GM21526 (cell line): ENCODE measurements at regions not wholly inside any gene's neighbourhood (a gene's known extent, or its start where the extent isn't known, plus 50 kb on each side); places are given as distances from the start of the nearest gene placed in this dataset.

ENCODE experiments used
- ATAC-seq: cut with Tn5 transposase; IDR thresholded peaks from one replicate; pipeline ENCODE4 v1.9.1; 2021; ENCODE audit warnings: moderate library complexity; ENCODE audit not compliant: unreplicated experiment, low FRiP score

GRCh38 chr4:152118819-152119553, 358.2 kb upstream of the GATB start:
- ATAC-seq, result no peak

- no peak for ATAC-seq
Measured at GRCh38 chr4:152117933-152118507, 357.2 kb upstream of the GATB start.

- ATAC-seq, result no peak
Measured at GRCh38 chr4:152117520-152117919, 356.7 kb upstream of the GATB start.

GRCh38 chr4:152117054-152117453, 356.2 kb upstream of the GATB start:
- ATAC-seq, result no peak

GRCh38 chr4:152115794-152116193, 355.0 kb upstream of the GATB start:
- ATAC-seq, result no peak

GRCh38 chr4:152115118-152115517, 354.3 kb upstream of the GATB start:
- no peak for ATAC-seq

GRCh38 chr4:152114562-152114961, 353.8 kb upstream of the GATB start:
- ATAC-seq, result no peak

GRCh38 chr4:152112887-152113286, 352.1 kb upstream of the GATB start:
- ATAC-seq, result no peak

- no peak for ATAC-seq
Measured at GRCh38 chr4:152112190-152112589, 351.4 kb upstream of the GATB start.

- ATAC-seq, result no peak
Measured at GRCh38 chr4:152110780-152111179, 350.0 kb upstream of the GATB start.

GRCh38 chr4:152109531-152110509, 349.0 kb upstream of the GATB start:
- no peak for ATAC-seq

- ATAC-seq, result no peak
Measured at GRCh38 chr4:152107736-152108500, 347.1 kb upstream of the GATB start.

- ATAC-seq, result no peak
Measured at GRCh38 chr4:152106781-152107321, 346.0 kb upstream of the GATB start.

- no peak for ATAC-seq
Measured at GRCh38 chr4:152106113-152106763, 345.4 kb upstream of the GATB start.

- no peak for ATAC-seq
Measured at GRCh38 chr4:152104901-152105357, 344.1 kb upstream of the GATB start.

GRCh38 chr4:152104356-152104755, 343.5 kb upstream of the GATB start:
- no peak for ATAC-seq

- no peak for ATAC-seq
Measured at GRCh38 chr4:152103181-152103901, 342.5 kb upstream of the GATB start.

- no peak for ATAC-seq
Measured at GRCh38 chr4:152102436-152103000, 341.7 kb upstream of the GATB start.
